Stimulated activated CD8-positive, alpha-beta memory T cell treated with anti-CD3 and anti-CD28 coated beads, Interleukin-12 subunit alpha, Interleukin-12 subunit beta, amount 100 ng/mL, for 1 hour (primary cell): ENCODE measurements at regions not wholly inside any gene's neighbourhood (a gene's known extent, or its start where the extent isn't known, plus 50 kb on each side); places are given as distances from the start of the nearest gene placed in this dataset.
"Not testable (repeated sequence)": the region's sequence is repeated elsewhere in the genome, so short reads cannot be mapped to it uniquely, and the experiment has no call there.

Experiments
- DNase-seq: peaks from one replicate; pipeline ENCODE4 v3.0.0-alpha.2; 2020; ENCODE audit warnings: low read depth

DNA sequence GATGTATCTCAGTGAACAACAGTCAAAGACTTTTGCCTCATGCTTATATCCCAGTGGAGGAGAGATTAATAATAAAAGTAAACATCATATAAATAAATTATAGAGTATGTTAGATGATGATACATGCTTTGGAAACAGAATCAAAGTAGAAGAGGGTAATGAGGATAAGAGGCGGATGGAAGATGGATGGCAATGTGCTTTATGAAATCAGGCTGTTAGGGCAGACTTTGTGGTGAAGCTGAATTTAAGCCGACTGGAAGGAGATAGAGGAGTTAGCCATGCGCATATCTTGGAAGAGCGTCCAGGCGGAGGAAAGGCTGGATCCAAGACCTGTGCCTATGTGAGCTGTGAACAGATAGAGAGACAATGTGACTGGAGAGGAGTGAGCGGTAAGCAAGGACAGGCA lies 74.9 kb upstream of the GUCY1A1 start:
- no peak for DNase-seq

DNA sequence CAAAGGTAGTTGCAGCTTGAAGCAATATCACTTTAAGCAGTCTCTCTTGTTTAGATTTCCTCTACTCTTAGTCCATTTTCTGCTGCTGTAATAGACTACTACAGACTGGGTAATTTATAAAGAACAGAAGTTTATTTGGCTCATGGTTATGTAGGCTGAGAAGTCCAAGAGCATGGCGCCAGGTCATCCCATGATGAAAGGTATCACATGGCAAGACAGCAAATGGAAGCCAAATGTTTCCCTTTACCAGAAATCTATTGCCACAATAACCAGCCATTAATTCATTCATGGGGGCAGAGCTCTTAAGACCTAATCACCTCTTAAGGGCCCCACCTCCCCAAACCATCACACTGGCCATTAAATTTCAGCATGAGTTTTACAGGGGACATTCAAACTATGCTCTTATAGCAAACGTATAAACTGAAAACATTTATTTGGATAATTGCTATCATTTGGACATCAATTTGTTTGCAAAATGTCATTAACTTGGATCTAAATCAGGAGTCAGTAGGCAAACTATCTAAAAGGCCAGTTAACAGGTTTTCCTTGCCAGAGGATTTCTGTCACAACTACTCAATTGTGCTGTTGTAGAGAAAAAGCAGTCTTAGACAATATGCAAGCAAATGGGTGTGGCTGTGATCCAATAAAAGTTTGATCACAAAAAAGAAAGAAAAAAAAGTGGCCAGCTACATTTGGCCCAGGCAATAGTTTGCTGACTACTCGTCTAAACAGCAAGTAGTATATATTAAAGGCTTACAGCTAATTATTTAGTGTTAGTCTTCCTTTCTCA lies 75.7 kb upstream of the GUCY1A1 start:
- DNase-seq = no peak

DNA sequence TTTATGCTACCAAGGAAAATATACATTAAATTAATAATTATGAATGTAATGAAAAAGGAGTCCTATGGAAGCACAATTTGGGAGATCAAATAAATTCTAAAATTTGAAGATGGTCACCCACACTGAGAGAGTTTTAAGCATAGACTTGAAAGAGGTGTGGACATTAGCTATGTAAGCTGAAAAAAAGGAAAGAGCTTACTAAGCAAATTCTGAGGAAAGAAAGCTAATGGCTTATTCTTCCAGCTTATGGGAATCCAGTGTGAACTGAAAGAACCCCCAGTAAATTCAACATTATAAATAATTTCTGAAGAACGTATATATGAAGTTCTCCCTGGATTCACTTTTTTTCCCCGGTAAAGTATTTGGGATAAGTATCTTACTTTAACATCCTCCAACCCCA lies 78.2 kb upstream of the GUCY1A1 start:
- no peak for DNase-seq

DNA sequence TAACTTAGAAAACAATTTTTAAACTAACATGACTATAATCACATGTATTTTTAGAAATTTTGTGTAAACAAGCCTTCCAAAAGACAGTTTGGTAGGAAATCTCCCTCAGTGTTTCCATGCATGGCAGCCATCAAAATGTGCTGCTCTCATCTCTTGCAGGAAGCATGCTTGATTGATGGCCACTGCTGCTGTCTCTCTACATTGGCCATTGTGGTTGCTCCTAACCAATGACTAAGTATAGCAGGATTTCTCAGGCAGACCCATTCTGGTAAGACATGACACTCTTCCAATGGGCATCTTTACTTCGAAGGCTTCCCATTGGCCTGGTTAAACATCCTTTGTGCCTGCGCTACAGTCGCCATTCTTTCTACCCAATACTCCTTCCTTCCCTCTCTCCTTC lies 78.9 kb upstream of the GUCY1A1 start:
- DNase-seq = no peak

DNA sequence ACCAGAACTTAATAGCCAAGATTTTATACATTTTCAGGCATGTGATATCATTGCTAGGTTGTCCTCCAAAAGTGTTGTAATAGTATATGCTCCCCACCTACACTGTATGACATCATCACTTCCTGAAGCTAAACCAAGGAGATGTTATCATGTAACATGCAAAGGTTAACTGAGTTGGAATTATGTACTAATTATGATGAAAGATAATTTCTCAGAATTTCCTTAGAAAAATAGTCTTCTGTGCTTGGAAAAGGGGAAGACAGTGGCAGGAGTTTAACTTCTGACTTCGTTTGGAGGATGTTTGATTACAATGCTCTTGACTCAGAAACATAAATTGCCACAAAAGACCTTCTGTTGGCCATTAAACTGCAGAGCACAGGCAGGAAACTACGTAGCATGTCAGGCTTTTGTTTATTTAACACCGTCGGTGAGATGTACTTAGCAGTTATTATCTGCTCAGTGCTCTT lies 83.6 kb upstream of the GUCY1A1 start:
- no peak for DNase-seq

DNA sequence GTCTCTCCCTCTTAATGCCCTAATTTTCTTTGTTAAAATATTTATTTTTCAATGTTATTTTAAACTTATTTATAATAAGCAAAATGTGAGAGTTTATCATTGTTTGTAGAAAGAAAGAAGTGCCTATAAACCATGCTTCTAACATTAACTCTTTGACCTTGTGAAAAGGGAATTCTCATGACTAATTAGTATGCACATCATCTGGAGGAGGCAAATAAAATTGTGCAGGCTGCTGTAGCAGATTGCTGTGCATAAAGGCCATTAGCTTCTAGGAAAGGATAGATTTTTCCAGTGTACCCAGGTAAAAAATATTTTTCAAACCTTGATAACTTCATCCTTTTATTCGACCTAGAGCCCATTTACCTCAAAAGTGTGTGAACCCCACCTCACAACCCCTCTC lies 84.6 kb upstream of the GUCY1A1 start:
- no peak for DNase-seq

DNA sequence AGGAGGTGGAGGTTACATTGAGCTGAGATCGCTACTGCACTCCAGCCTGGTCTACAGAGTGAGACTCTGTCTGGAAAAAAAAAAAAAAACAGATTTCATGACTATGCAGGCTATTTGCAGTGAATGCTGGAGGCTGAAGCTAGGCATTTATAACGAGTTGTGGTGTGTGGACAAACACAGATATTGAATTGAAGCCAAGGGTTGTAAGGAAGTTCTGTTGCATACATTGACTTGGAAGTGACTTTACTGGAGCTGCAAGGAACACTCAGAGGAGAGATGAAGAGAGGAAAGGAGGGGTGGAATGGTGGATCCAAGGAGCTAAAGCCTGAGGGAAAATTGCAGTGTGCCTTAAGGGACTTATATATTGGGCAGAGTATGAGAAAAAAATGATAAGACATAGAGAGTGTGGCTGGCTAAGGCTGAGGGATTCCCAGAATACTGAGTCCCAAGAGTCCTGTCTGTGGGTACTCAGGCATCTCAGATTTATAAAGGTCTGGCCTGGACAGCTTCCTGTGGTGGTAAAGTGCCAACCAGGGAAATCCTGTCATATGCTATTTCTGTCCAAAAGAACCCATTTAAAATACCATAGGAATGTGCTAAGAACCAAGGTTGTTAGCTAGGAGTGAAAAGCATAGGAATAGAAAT lies 87.8 kb upstream of the GUCY1A1 start:
- DNase-seq = no peak

DNA sequence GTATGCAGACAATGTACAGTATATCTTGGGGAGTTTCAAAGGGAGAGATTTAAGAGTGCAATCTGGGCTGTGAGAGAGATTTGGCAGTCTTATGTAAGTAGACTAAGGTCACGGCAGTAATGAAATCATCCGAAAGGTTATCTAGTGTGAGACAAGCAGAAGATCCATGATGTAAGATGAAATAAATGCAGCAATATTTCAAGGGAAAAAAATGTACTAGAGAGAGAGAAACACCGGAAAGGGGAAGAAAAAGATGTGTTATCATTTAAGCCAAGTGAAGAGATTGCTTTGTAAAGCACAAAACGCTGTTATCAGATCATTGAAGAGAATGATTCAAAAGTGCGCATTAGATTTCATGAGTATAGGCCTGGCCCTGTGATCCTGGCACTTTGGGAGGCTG lies 88.4 kb upstream of the GUCY1A1 start:
- no peak for DNase-seq

DNA sequence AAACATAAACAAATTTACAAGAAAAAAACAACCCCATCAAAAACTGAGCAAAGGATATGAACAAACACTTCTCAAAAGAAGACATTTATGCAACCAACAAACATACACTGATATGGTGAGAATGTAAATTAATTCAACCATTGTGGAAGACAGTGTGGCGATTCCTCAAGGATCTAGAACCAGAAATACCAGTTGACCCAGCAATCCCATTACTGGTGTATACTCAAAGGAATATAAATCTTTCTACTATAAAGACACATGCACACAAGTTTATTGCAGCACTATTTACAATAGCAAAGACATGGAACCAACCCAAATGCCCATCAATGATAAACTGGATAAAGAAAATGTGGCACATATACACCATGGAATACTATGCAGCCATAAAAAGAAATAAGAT lies 92.3 kb upstream of the GUCY1A1 start:
- not testable (repeated sequence) for DNase-seq

DNA sequence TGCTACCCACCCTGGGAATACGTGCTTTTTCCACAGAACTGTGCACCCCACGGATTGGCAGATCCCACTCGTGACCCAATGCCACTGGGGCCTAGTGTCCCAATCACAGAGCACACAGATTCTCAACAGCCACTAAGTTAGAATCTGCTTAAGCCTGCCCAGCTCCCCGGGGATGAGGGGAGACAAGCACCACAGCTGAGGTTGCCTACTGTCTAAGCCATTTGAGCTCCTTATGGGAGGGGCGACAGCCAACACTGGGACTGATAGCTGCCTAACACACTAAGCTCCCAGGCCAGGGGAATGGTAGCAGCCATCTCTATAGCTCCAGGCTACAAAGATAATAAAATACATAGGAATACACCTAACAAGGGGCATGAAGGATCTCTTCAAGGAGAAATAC lies 93.5 kb upstream of the GUCY1A1 start:
- no peak for DNase-seq

DNA sequence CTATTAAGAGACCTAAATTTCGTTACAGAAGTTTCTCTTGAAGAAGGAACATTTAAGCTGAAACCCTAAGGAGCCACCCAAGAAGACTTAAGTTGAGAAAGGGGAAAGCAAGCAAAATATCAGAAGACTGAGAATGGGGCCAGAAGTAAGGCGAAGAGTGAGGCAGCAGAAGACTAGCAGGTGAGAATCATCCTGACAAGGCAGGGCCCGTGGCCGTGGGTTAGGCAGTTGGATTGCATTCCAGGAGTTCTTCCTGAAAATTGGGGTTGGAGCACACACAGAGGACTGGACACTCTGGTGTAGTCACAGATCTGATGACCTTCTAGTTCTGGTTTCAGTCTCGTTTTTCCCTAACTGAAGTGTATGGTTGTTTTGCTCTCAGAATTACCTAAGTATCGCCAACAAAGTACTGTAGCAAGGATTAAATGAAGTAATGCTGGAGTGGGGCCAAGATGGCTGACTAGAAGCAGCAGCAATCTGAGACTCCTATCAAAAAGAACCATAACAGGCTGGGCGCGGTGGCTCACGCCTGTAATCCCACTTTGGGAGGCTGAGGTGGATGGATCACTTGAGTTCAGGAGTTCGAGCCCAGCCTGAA lies 94.4 kb upstream of the GUCY1A1 start:
- no peak for DNase-seq

DNA sequence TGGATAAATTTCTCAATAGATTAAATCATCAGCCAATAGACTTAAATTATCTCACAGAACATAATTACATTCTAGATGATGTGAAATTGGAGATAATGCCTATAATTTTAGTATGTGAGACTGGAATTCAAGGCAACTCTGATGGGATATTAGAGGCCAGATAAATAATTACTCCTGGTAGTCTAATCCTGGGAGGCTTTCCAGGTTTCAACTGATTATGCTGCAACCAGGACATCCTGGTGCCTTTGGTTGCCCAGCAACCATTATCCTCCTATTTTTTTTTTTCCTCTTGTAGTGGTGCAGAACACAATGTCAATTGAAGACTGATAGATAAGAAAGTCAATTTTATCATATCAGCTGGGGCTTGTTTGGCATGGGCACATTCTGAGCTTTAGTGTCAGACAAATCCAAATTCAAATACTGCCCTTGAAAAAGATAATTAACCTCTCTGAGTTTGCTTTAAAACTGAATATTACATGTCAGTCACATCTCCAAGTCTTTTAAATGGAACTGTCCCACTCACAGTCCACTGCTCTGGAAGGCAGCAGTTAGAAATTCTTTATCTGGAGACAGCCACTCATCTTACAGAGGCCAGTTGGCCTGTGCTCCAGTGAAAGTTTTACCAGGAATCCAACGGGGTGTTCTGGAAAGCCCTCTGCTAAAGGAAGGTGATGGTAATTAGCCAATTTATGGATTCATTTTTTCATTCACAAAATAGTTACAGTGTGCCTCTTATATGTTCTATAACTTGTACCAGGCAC lies 95.3 kb upstream of the GUCY1A1 start:
- no peak for DNase-seq

DNA sequence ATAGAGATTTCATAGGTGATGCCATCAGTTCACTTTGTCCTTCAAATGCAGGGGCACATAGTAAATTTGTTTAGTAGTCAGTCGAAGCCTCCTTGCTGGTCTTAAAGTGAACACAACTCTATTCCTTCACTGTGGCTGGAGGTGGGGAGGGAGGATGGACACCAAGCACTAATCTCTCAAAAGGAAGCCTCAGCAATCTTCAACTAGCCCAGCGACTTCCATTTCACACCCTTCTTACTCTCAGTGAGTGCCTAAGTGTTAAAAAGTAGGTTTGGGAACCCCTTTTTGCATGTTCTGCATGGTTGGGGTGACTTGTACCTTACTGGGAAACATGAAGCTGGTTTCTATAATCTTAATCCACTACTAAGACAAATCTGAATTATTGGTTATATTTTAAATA lies 96.0 kb upstream of the GUCY1A1 start:
- DNase-seq = no peak

DNA sequence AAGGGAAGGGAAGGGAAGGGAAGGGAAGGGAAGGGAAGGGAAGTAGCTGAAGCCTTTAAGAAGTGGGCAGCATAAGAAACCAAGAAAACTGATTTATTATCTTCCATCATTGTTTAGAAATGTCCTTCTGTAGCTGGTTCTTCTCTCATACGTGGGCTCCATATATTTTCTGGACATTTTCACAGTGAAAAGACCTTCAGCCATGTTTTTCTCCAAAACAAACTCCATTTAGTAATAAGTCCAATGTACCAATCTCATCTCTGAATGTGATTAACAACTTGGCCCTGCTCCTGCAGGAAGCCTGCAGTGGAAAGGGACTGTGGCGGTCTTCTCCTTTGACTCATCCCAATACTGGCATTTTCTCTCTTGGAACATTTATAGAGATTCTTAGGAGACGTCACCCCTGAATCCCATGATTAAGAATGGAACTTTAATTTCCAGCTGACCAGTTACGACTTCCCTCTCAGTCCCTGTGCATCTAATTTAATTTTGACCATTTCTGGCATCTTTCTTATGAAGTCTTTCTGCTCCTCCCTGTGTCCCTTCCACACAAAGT lies 96.6 kb upstream of the GUCY1A1 start:
- DNase-seq = no peak

DNA sequence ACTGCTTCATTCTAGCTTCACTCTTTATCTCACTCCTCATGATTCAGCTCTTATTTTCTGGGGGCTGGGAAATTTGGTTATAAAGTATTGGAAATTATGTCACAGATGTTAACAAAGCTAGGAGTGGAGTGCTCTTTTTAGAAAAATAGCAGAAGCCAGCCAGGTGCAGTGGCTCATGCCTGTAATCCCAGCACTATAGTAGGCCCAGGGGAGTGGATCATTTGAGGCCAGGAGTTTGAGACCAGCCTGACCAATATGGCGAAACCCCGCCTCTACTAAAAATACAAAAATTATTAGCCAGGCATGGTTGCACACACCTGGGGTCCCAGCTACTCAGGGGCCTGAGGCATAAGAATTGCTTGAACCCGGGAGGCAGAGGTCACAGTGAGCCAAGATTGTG lies 97.2 kb upstream of the GUCY1A1 start:
- DNase-seq = no peak

DNA sequence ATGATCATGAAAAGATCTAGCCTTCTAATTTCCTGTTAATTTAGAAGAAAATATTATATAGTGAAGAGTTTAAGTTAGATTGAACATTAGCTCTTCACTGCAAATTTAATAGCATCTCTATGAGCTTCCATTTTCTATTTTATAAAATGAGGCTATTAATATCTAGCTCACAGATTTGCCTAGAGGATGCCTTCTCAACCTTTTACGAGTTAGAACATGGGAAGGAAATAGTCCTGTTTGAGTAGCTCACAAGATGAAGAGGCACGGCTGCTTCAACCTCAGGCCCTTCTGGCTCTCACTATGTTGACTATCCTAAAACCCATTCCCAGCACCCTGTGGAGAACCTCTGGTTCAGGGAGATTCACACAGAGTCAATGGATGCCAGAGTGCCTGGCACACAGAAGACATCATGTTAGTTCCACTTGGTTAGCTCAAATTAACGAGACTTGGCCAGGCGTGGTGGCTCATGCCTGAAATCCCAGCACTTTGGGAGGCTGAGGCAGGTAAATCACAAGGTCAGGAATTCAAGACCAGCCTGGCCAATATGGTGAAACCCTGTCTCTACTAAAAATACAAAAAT lies 97.9 kb upstream of the GUCY1A1 start:
- DNase-seq = no peak

DNA sequence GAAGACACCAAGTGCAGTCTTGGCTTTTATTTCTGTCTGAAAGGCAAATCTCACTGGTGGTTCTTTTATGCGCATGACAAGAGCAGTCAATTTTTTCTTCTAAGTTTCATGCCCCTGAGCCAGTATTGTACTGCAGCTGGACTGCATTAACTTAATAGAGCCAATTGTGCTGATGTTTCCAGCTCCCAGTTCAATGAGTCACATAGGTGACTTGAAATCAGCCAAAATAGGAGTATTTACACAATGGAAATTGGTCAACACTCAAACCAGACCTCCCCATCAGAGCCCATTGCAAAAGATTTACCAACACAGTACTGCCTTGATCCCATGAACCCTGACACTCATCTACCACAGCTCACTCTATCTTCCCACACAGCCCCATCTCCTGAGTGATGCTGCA lies 100.3 kb upstream of the GUCY1A1 start:
- DNase-seq = no peak

DNA sequence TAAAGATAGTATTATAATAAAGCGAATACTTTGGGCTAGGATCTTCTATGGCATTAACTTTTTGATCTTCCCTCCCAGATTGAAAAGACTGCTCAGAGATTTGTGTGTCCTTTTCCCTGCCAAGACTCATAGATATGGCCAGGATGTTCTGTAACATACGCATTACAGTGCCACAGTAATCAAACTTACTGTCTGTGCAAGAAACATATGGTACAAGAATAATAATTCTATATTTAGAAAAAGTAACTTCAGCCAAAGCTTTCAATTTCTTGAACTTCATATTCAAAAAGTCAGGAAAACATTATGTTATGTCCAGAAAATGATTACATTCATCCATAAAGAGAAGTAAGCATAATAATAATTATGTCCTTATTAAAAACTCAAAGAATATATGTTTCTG lies 100.9 kb upstream of the GUCY1A1 start:
- DNase-seq = no peak

DNA sequence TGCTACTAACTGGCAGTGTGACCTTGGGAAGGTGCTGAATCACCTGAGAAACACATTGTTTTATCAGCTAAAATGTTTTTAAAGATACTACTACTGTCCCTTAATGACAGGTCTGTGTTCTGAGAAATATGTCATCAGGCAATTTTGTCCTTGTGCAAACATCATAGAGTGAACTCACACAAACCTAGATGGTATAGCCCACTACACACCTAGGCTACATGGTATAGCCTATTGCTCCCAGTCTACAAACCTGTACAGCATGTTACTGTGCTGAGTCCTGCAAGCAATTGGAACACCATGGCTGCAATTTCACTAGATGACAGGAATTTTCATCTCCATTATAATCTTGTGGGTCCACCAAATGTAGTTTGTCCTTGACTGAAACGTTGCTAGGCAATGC lies 101.3 kb upstream of the GUCY1A1 start:
- no peak for DNase-seq

DNA sequence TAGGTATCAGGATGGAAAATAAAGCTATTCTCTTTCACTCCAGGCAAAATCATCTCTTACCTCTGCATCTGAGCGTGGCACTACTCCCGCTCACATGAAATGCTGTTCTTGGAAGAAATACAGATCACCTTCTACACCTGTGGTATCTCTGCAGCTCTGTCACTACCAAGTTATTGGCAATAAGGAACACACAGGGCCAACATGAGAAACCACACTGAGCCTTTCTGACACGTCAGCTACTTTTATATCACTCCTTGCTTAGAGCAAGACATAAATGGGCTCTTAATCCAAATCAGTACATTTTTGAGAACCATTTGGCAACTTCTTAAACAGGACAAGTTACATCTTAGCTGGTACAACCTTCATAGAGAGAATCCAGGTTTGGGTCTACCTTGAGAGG lies 101.8 kb upstream of the GUCY1A1 start:
- DNase-seq = no peak

DNA sequence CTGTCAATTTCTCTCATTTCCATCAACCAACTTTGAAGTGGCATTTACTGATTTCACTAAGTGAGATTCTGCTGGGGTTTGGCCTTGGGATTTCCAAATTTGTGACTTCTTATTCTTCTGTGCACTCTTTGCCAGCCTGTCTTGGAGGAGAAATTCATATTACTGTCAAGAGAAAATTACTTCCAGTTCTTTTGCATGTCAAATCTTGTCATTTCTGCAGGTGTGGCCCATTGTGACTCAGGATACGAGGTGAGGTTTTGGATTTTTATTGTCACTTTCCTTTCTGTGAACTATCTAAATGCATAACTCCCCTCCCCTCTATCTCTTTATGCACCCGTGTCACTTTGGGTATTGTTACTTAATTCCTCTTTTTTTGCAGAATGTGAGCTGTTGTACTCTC lies 102.6 kb upstream of the GUCY1A1 start:
- no peak for DNase-seq

DNA sequence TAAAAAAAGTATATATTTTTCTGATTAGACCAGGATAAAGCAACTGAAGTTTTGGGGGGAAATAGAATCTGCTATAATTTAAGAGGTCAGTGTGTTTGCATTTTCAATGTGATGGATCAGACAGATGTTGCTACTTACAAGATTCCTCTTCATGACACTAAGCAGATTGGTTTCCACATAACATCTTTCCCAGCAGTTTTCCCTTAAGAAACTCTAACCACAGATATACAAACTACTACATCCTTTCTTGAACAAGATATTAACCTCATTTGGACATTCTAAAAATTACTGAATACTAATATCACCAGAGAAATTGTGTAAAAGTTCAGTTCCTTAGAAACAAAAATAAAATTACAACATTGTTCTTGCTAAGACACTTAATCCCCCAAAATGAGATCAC lies 106.7 kb upstream of the GUCY1A1 start:
- DNase-seq = no peak
